Osteoblast (primary cell): ENCODE measurements at regions not wholly inside any gene's neighbourhood (a gene's known extent, or its start where the extent isn't known, plus 50 kb on each side); places are given as distances from the start of the nearest gene placed in this dataset.

Experiments used
- DNase-seq: peaks from one replicate; pipeline ENCODE4 v3.0.0; 2011; ENCODE audit warnings: low spot score, mixed read lengths; ENCODE audit not compliant: insufficient read length; ENCODE audit errors: missing footprints
- H2AFZ ChIP-seq: 2 replicates; pipeline ENCODE4 v1.6.0; 2011; ENCODE audit warnings: mild to moderate bottlenecking, low read length
- H3K27ac ChIP-seq: 2 replicates; pipeline ENCODE4 v1.5.1; 2011; ENCODE audit warnings: mild to moderate bottlenecking, low read depth, low read length, moderate library complexity
- H3K27me3 ChIP-seq: 2 replicates; pipeline ENCODE4 v1.6.0; 2012; ENCODE audit warnings: mild to moderate bottlenecking, control low read depth, inconsistent platforms, low read length, moderate library complexity; ENCODE audit not compliant: insufficient read depth
- H3K36me3 ChIP-seq: 2 replicates; pipeline ENCODE4 v1.5.1; 2011; ENCODE audit warnings: mild to moderate bottlenecking, low read length, control low read depth, moderate library complexity; ENCODE audit not compliant: insufficient read depth
- H3K4me1 ChIP-seq: 2 replicates; pipeline ENCODE4 v1.5.1; 2011; ENCODE audit warnings: mild to moderate bottlenecking, low read length, control low read depth, moderate library complexity; ENCODE audit not compliant: insufficient read depth
- H3K4me2 ChIP-seq: 2 replicates; pipeline ENCODE4 v1.6.0; 2011; ENCODE audit warnings: mild to moderate bottlenecking, low read length; ENCODE audit not compliant: insufficient read depth
- H3K4me3 ChIP-seq: fragments of 200-600 bp; sonication (generic); 3 replicates; pipeline ENCODE4 v1.5.1; 2012; ENCODE audit warnings: mild to moderate bottlenecking, low read length, inconsistent platforms; ENCODE audit not compliant: insufficient read depth
- H3K79me2 ChIP-seq: 2 replicates; pipeline ENCODE4 v1.6.0; 2012; ENCODE audit warnings: mild to moderate bottlenecking, low read length, control low read depth, inconsistent platforms; ENCODE audit not compliant: insufficient read depth
- H3K9me3 ChIP-seq: 2 replicates; pipeline ENCODE4 v1.5.1; 2011; ENCODE audit warnings: low read depth, low read length, control low read depth
- H4K20me1 ChIP-seq: 2 replicates; pipeline ENCODE4 v1.6.0; 2012; ENCODE audit warnings: mild to moderate bottlenecking, low read length, control low read depth; ENCODE audit not compliant: insufficient read depth
- TF ChIP-seq, protein P1 (sequence below): IDR thresholded peaks from 2 replicates; pipeline ENCODE4 v1.5.1; 2011; ENCODE audit warnings: mild to moderate bottlenecking, low read depth, low read length, moderate library complexity; ENCODE audit errors: extremely low read depth

GRCh38 chr10:107924458-107924857 lies 760.0 kb upstream of the SORCS1 start:
- H3K9me3 ChIP-seq = no peaks in the 10 kb centered on the region
- H3K27ac ChIP-seq = no peak overlapping the region
- no peaks in the 10 kb centered on the region for H4K20me1 ChIP-seq
- H3K4me2 ChIP-seq = no peak overlapping the region
- TF ChIP-seq, protein P1, sequence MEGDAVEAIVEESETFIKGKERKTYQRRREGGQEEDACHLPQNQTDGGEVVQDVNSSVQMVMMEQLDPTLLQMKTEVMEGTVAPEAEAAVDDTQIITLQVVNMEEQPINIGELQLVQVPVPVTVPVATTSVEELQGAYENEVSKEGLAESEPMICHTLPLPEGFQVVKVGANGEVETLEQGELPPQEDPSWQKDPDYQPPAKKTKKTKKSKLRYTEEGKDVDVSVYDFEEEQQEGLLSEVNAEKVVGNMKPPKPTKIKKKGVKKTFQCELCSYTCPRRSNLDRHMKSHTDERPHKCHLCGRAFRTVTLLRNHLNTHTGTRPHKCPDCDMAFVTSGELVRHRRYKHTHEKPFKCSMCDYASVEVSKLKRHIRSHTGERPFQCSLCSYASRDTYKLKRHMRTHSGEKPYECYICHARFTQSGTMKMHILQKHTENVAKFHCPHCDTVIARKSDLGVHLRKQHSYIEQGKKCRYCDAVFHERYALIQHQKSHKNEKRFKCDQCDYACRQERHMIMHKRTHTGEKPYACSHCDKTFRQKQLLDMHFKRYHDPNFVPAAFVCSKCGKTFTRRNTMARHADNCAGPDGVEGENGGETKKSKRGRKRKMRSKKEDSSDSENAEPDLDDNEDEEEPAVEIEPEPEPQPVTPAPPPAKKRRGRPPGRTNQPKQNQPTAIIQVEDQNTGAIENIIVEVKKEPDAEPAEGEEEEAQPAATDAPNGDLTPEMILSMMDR = no peak
- H2AFZ ChIP-seq = no peak overlapping the region
- no peaks in the 10 kb centered on the region for H3K4me1 ChIP-seq
- no peaks in the 10 kb centered on the region for H3K79me2 ChIP-seq
- no peaks in the 10 kb centered on the region for H3K36me3 ChIP-seq
- no peak overlapping the region for H3K4me3 ChIP-seq
- H3K27me3 ChIP-seq = no peaks in the 10 kb centered on the region
- DNase-seq = no peak

DNA sequence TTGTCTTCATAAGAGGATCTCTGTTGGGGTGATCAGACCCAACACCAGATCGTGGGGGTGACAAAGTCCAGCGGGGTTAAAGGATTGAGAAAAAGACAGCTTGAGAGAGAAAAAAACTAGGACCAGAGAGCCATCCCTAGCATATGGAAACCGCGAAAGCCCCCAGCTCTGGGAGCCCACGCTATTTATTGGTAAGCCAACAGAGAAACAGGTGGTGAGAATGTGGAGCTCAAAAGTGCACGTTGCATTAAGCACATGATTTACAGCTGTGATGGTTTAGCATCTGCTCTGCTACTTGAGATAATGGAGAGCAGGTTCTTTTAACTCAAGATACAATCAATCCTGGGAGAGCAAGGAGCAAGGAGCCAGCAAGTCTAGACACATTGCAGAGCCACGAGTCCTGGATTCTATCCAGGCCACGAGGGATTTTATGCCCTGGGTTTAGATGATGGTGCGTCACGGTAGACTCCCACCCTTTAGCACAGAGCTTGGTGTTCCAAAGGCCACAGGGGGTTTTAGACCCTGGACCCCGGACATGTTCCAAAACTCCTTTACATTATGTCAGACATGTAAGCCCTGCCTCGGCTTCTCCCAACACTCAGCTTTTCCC lies 755.2 kb upstream of the SORCS1 start:
- H3K27ac ChIP-seq = no peak overlapping the region
- no peak for DNase-seq
- no peaks in the 10 kb centered on the region for H3K36me3 ChIP-seq
- TF ChIP-seq, protein P1 = no peak
- H3K27me3 ChIP-seq = no peaks in the 10 kb centered on the region
- H4K20me1 ChIP-seq = no peaks in the 10 kb centered on the region
- no peak overlapping the region for H2AFZ ChIP-seq
- H3K4me2 ChIP-seq = no peak overlapping the region
- no peaks in the 10 kb centered on the region for H3K4me1 ChIP-seq
- no peaks in the 10 kb centered on the region for H3K9me3 ChIP-seq
- H3K79me2 ChIP-seq = no peaks in the 10 kb centered on the region
- no peak overlapping the region for H3K4me3 ChIP-seq

DNA sequence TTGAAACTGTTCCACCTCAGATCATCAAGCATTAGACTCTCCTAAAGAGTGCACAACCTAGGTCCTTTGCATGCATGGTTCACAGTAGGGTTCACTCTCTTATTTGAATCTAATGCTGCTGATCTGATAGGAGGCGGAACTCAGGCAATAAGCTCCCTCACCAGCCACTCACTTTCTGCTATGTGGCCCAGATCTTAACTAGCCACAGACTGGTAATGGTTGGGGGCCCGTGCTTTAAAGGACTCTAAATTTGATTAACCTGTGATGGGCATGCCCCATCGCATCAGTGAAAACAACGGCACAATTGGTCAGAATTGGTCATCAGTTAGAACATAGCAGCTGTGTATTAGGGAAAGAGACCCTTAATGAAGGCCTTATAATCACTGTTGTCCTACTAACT lies 753.7 kb upstream of the SORCS1 start:
- no peaks in the 10 kb centered on the region for H3K79me2 ChIP-seq
- no peaks in the 10 kb centered on the region for H4K20me1 ChIP-seq
- H3K27ac ChIP-seq = no peak overlapping the region
- TF ChIP-seq, protein P1 = no peak
- no peak overlapping the region for H3K4me2 ChIP-seq
- no peaks in the 10 kb centered on the region for H3K4me1 ChIP-seq
- H3K27me3 ChIP-seq = no peaks in the 10 kb centered on the region
- no peaks in the 10 kb centered on the region for H3K36me3 ChIP-seq
- H2AFZ ChIP-seq = no peak overlapping the region
- DNase-seq = no peak
- H3K4me3 ChIP-seq = no peak overlapping the region
- no peaks in the 10 kb centered on the region for H3K9me3 ChIP-seq

- no peak for DNase-seq
- Histone ChIP-seq H3K4me2 (no peak overlapping the region), H3K4me3 (no peak overlapping the region)
Observed at GRCh38 chr10:107915215-107915610, 750.7 kb upstream of the SORCS1 start.

More at GRCh38 chr10:107915215-107915610, 750.7 kb upstream of the SORCS1 start:
- TF ChIP-seq, protein P1 = no peak
- no peaks in the 10 kb centered on the region for H3K27me3 ChIP-seq
- no peak overlapping the region for H2AFZ ChIP-seq
- no peaks in the 10 kb centered on the region for H3K9me3 ChIP-seq
- no peaks in the 10 kb centered on the region for H3K36me3 ChIP-seq
- H4K20me1 ChIP-seq = no peaks in the 10 kb centered on the region
- H3K27ac ChIP-seq = no peak overlapping the region
- no peaks in the 10 kb centered on the region for H3K79me2 ChIP-seq
- no peaks in the 10 kb centered on the region for H3K4me1 ChIP-seq
